ENCODE measurements at regions not wholly inside any gene's neighbourhood (a gene's known extent, or its start where the extent isn't known, plus 50 kb on each side); places are given as distances from the start of the nearest gene placed in this dataset.

- Histone ChIP-seq H3K27me3 (no peaks in the 10 kb centered on the region), H3K9me3 (peaks cover 0 to under 1% of the 10 kb centered on the region in 2 donors), H3K4me3 (peak overlapping the region in 1 of 2 donors; percentile 67), H3K4me1 (peaks cover 4 to 8% of the 10 kb centered on the region in 2 donors), H3K36me3 (no peaks in the 10 kb centered on the region), H3K27ac (no peak overlapping the region)
- intact Hi-C loops (cut with DNase I) = loop anchor here (5.0 kb wide), 1 partner anchor 160 kb away; no protein-coding TSS in a partner anchor
- DNase-seq (ENCODE audit: low spot score in 2 of 2) = no peak
- TF ChIP-seq CTCF (IDR thresholded peaks at IDR 0.05) = no peak
Measured at GRCh38 chr18:76621782-76622495, 126.9 kb upstream of the ZNF516 start.

GRCh38 chr18:76621226-76621625 is 126.2 kb upstream of the ZNF516 start:
- no peak for TF ChIP-seq CTCF (IDR thresholded peaks at IDR 0.05)
- H3K27ac ChIP-seq = no peak overlapping the region
- H3K9me3 ChIP-seq = no peaks in the 10 kb centered on the region
- peaks cover 4 to 8% of the 10 kb centered on the region in 2 donors for H3K4me1 ChIP-seq
- DNase-seq (ENCODE audit: low spot score in 2 of 2) = no peak
- H3K36me3 ChIP-seq = no peaks in the 10 kb centered on the region
- intact Hi-C loops (cut with DNase I) = loop anchor here (5.0 kb wide), 1 partner anchor 159 kb away; no protein-coding TSS in a partner anchor
- peak overlapping the region; percentile 54 to 67 for H3K4me3 ChIP-seq
- H3K27me3 ChIP-seq = no peaks in the 10 kb centered on the region

- peak; percentile 52 to 78 (median 54) for TF ChIP-seq CTCF (IDR thresholded peaks at IDR 0.05)
- H3K27me3 ChIP-seq = no peaks in the 10 kb centered on the region
- peaks cover 4 to 8% of the 10 kb centered on the region in 2 donors for H3K4me1 ChIP-seq
- H3K36me3 ChIP-seq = no peaks in the 10 kb centered on the region
- intact Hi-C loops (cut with DNase I) = loop anchor here (5.0 kb wide), 1 partner anchor 158 kb away; no protein-coding TSS in a partner anchor
- no peaks in the 10 kb centered on the region for H3K9me3 ChIP-seq
- DNase-seq (ENCODE audit: low spot score in 2 of 2) = peak; percentile 40 to 88
- H3K27ac ChIP-seq = peak overlapping the region; percentile 58 to 60
- H3K4me3 ChIP-seq = peak overlapping the region; percentile 54 to 67
Measured at GRCh38 chr18:76620321-76621170, 125.5 kb upstream of the ZNF516 start.

GRCh38 chr18:76619621-76620315 is 124.7 kb upstream of the ZNF516 start:
- intact Hi-C loops (cut with DNase I) = loop anchor here (1.0 to 5.0 kb wide), 2 partner anchors 157 to 220 kb away; no protein-coding TSS in a partner anchor
- Histone ChIP-seq H3K27me3 (no peaks in the 10 kb centered on the region), H3K9me3 (no peaks in the 10 kb centered on the region), H3K27ac (peak overlapping the region; percentile 58 to 60), H3K4me1 (peaks cover 4 to 8% of the 10 kb centered on the region in 2 donors), H3K36me3 (no peaks in the 10 kb centered on the region), H3K4me3 (peak overlapping the region; percentile 54 to 67)
- peak in 1 of 2 donors; percentile 73 for DNase-seq (ENCODE audit: low spot score in 2 of 2)
- TF ChIP-seq CTCF (IDR thresholded peaks at IDR 0.05) = no peak

GRCh38 chr18:76619261-76619620 is 124.2 kb upstream of the ZNF516 start:
- DNase-seq (ENCODE audit: low spot score in 2 of 2) = no peak
- Histone ChIP-seq H3K27me3 (no peaks in the 10 kb centered on the region), H3K27ac (peak overlapping the region; percentile 58 to 60), H3K36me3 (no peaks in the 10 kb centered on the region), H3K4me1 (peaks cover 4 to 8% of the 10 kb centered on the region in 2 donors), H3K4me3 (peak overlapping the region in 1 of 2 donors; percentile 67), H3K9me3 (no peaks in the 10 kb centered on the region)
- intact Hi-C loops (cut with DNase I) = loop anchor here (1.0 kb wide), 1 partner anchor 220 kb away; no protein-coding TSS in a partner anchor
- no peak for TF ChIP-seq CTCF (IDR thresholded peaks at IDR 0.05)
